ENCODE measurements at regions not wholly inside any gene's neighbourhood (a gene's known extent, or its start where the extent isn't known, plus 50 kb on each side); places are given as distances from the start of the nearest gene placed in this dataset.

- TF ChIP-seq JUN (IDR thresholded peaks at IDR 0.05; ENCODE audit: borderline replicate concordance, insufficient read depth, insufficient read length, low read depth) (no peak), EZH2 (IDR thresholded peaks at IDR 0.05; ENCODE audit: borderline replicate concordance, low read depth, low read length, severe bottlenecking) (no peak), CTCF (IDR thresholded peaks at IDR 0.05; ENCODE audit: extremely low read depth in 1 of 2, insufficient read depth in 1 of 2, low read depth in 1 of 2, low read length in 2 of 2) (no peak)
These were observed 151.2 kb downstream of the MPP7 start for GRCh38 chr10:28151636-28152035.

Data from endothelial cell of umbilical vein (primary cell).